HepG2 (cell line): ENCODE measurements at regions not wholly inside any gene's neighbourhood (a gene's known extent, or its start where the extent isn't known, plus 50 kb on each side); places are given as distances from the start of the nearest gene placed in this dataset.

Source experiments
- ATAC-seq: fragments of 200-7000 bp; cut with Tn5 transposase; 3 replicates; pipeline ENCODE4 v1.9.1; 2020; ENCODE audit warnings: mild to moderate bottlenecking, moderate library complexity
- BruUV-seq: library from RNA; stranded (reverse); fragments of 400-500 nt; replicated peaks from 2 replicates; lab custom pipeline; 2021; lab: Mats Ljungman, UMichigan
- CTCF ChIA-PET: fragments of 300-600 bp; formaldehyde crosslinking; extraction: SDS; loops from one replicate; lab custom pipeline; 2021; ENCODE audit warnings: low total read pairs, inconsistent platforms, low intra/inter-chr PET ratio; lab: Yijun Ruan, JAX
- POLR2A ChIA-PET: fragments of 350-600 bp; sonication (Branson Sonifier 250); formaldehyde crosslinking; loops from one replicate; lab custom pipeline; 2020; ENCODE audit warnings: antibody characterized with exemption, inconsistent platforms; lab: Yijun Ruan, JAX
- DNase-seq: peaks from one replicate; pipeline ENCODE4 v3.0.0-alpha.2; 2015; ENCODE audit warnings: low spot score
- FAIRE-seq: peaks from 3 replicates; lab custom pipeline; 2011; peaks lifted over from hg19 to GRCh38; lab: Jason Lieb, UNC
- H2AFZ ChIP-seq: one replicate; pipeline ENCODE4 v1.6.1; 2011; ENCODE audit warnings: low read length, inconsistent platforms
- H3K27ac ChIP-seq: fragments of 300-600 bp; 3 replicates; pipeline ENCODE4 v1.8.0; 2011; ENCODE audit warnings: mixed run types, mild to moderate bottlenecking, mixed read lengths, low read length, inconsistent platforms; ENCODE audit not compliant: insufficient read depth; ENCODE audit errors: extremely low read length
- H3K27me3 ChIP-seq, 2 experiments: fragments of 200-600 bp in 1 of 2; 2 replicates in 1 of 2; 3 replicates in 1 of 2; pipeline versions ENCODE4 v1.6.0 to v1.8.0; 2011; ENCODE audit warnings: low read length in 2 of 2, mild to moderate bottlenecking in 2 of 2, moderate library complexity in 2 of 2, inconsistent platforms in 1 of 2; ENCODE audit not compliant: insufficient read depth in 2 of 2, control insufficient read depth in 1 of 2
- H3K36me3 ChIP-seq, 2 experiments: fragments of 200-600 bp in 1 of 2; replicated peaks in 1 of 2; 2 replicates in 1 of 2; 3 replicates in 1 of 2; pipeline versions ENCODE4 v1.5.1 to v1.8.0; 2011; ENCODE audit warnings: low read length in 2 of 2, inconsistent platforms in 1 of 2; ENCODE audit not compliant: insufficient read depth in 2 of 2, control insufficient read depth in 1 of 2
- H3K4me1 ChIP-seq: 2 replicates; pipeline ENCODE4 v1.5.1; 2012; ENCODE audit warnings: low read length, inconsistent platforms; ENCODE audit not compliant: insufficient read depth
- H3K4me2 ChIP-seq: 2 replicates; pipeline ENCODE4 v1.6.0; 2011; ENCODE audit warnings: low read depth, low read length, inconsistent platforms
- H3K4me3 ChIP-seq, 3 experiments: fragments of 200-600 bp in 1 of 3; sonication (generic), shearing (Covaris generic) in 1 of 3; replicated peaks in 1 of 3; 2 replicates each; pipeline ENCODE4 v1.5.1; 2011 to 2016; ENCODE audit warnings: low read length in 3 of 3, inconsistent platforms in 2 of 3, low read depth in 2 of 3, mild to moderate bottlenecking in 2 of 3, control low read depth in 1 of 3, mixed read lengths in 1 of 3; ENCODE audit not compliant: insufficient read depth in 1 of 3
- H3K79me2 ChIP-seq: one replicate; pipeline ENCODE4 v1.6.1; 2011; ENCODE audit warnings: low read length, inconsistent platforms; ENCODE audit not compliant: insufficient read depth
- H3K9ac ChIP-seq: 2 replicates; pipeline ENCODE4 v1.6.0; 2011; ENCODE audit warnings: mild to moderate bottlenecking, low read depth, low read length, inconsistent platforms; ENCODE audit not compliant: insufficient read depth
- H3K9me3 ChIP-seq: 2 replicates; pipeline ENCODE4 v1.5.1; 2012; ENCODE audit warnings: mild to moderate bottlenecking, low read length
- H4K20me1 ChIP-seq: 2 replicates; pipeline ENCODE4 v1.6.0; 2011; ENCODE audit warnings: inconsistent platforms, mild to moderate bottlenecking, low read length, moderate library complexity; ENCODE audit not compliant: insufficient read depth
- KDM1A ChIP-seq: IDR thresholded peaks from 2 replicates; pipeline ENCODE4 v1.6.1; 2016; ENCODE audit warnings: missing compliant biosample characterization
- KDM3A ChIP-seq: IDR thresholded peaks from 2 replicates; pipeline ENCODE4 v1.6.1; 2018; ENCODE audit warnings: low read depth, missing compliant biosample characterization
- MAZ ChIP-seq, 2 experiments: sonication (generic) in 1 of 2; formaldehyde crosslinking in 1 of 2; IDR thresholded peaks; 2 replicates each; pipeline versions ENCODE4 v1.5.0 to v1.6.1; 2012 to 2020; ENCODE audit warnings: low read depth in 2 of 2, mild to moderate bottlenecking in 2 of 2, borderline replicate concordance in 1 of 2, improper control_type of control experiment in 1 of 2, low read length in 1 of 2, missing genetic modification reagents in 1 of 2, moderate library complexity in 1 of 2
- MED8 ChIP-seq: sonication (generic); formaldehyde crosslinking; IDR thresholded peaks from 2 replicates; pipeline ENCODE4 v1.8.1; 2023; ENCODE audit warnings: mild to moderate bottlenecking, missing genetic modification reagents; ENCODE audit not compliant: insufficient replicate concordance
- NKX3-1 ChIP-seq: sonication (generic); formaldehyde crosslinking; IDR thresholded peaks from 2 replicates; pipeline ENCODE4 v1.5.0; 2020; ENCODE audit warnings: missing genetic modification reagents
- RARG ChIP-seq: sonication (generic); formaldehyde crosslinking; IDR thresholded peaks from 2 replicates; pipeline ENCODE4 v1.4.0; 2020; ENCODE audit warnings: low read depth, mild to moderate bottlenecking, missing genetic modification reagents
- ZBTB3 ChIP-seq: sonication (generic); formaldehyde crosslinking; IDR thresholded peaks from 2 replicates; pipeline ENCODE4 v1.4.0; 2020; ENCODE audit warnings: low read depth, mild to moderate bottlenecking, moderate library complexity, missing genetic modification reagents, borderline replicate concordance
- ZFAT ChIP-seq: sonication (generic); formaldehyde crosslinking; conservative IDR thresholded peaks from 2 replicates; pipeline ENCODE4 v1.8.1; 2023; ENCODE audit warnings: missing genetic modification reagents, inconsistent platforms
- ZNF430 ChIP-seq: sonication (generic); formaldehyde crosslinking; IDR thresholded peaks from 2 replicates; pipeline ENCODE4 v1.9.0; 2021; ENCODE audit warnings: mild to moderate bottlenecking, missing genetic modification reagents
- WGBS: methylation state at CpG from one replicate; pipeline ENCODE4 v1.1.6; 2017; ENCODE audit warnings: low lambda C conversion rate; 5-methylcytosine and 5-hydroxymethylcytosine counted together
- in situ Hi-C: cut with HindIII; loops from 2 replicates; pipeline ENCODE4 v1.10.0; 2017; ENCODE audit warnings: low pct_unique_long_range_greater_than_20kb; ENCODE audit not compliant: extremely low pct_ligation_motif_present
- intact Hi-C: fragments of 100-400 bp; cut with micrococcal nuclease; formaldehyde crosslinking; loops from one replicate; pipeline ENCODE4 v1.10.0; 2022; ENCODE audit not compliant: unreplicated experiment
- TF ChIP-seq, protein P1 (sequence below): IDR thresholded peaks from 2 replicates; pipeline ENCODE4 v1.6.1; 2016; ENCODE audit warnings: low read depth, control low read depth

DNA sequence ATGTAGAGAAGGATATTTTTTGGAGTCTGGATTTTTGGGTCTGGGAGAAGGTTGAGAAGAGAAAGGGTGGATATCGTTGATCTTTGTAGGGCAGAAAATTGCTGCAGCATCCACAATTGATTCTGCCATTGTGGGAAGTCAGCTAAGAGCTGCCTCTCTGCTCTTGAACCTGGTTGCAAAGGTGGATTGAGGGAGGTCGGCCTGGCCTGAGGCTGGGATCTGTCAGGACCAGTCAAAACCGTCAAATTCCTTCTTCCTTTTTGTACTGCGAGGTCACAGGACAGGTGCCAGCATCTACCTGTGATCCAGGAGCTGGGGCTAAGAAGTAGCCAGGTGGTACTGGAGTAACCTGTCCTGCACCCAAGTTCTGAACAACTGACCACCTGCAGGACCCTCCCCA lies 93.7 kb downstream of the SHOX start:
- no peak overlapping the region for H2AFZ ChIP-seq
- TF ChIP-seq MAZ (IDR thresholded peaks at IDR 0.05; ENCODE audit: borderline replicate concordance, low read depth, low read length) (no peak), MAZ (CRISPR knock-in tag; IDR thresholded peaks at IDR 0.05; ENCODE audit: low read depth) (no peak), ZNF430 (CRISPR knock-in tag) (no peak), RARG (no peak), ZFAT (CRISPR knock-in tag) (no peak), ZBTB3 (CRISPR knock-in tag) (no peak), MED8 (CRISPR knock-in tag) (no peak), KDM3A (CRISPR knock-in tag) (no peak), NKX3-1 (no peak), KDM1A (CRISPR knock-in tag) (no peak)
- TF ChIP-seq, protein P1, sequence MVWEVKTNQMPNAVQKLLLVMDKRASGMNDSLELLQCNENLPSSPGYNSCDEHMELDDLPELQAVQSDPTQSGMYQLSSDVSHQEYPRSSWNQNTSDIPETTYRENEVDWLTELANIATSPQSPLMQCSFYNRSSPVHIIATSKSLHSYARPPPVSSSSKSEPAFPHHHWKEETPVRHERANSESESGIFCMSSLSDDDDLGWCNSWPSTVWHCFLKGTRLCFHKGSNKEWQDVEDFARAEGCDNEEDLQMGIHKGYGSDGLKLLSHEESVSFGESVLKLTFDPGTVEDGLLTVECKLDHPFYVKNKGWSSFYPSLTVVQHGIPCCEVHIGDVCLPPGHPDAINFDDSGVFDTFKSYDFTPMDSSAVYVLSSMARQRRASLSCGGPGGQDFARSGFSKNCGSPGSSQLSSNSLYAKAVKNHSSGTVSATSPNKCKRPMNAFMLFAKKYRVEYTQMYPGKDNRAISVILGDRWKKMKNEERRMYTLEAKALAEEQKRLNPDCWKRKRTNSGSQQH (CRISPR knock-in tag), result no peak
- H3K9me3 ChIP-seq, result peaks cover 14% of the 10 kb centered on the region
- H4K20me1 ChIP-seq, result no peaks in the 10 kb centered on the region
- no peaks in the 10 kb centered on the region for H3K27me3 ChIP-seq
- WGBS, result 32% methylated on average over 3 of the region's 4 CpGs
- POLR2A ChIA-PET, result no interaction called here
- no peaks in the 10 kb centered on the region for H3K79me2 ChIP-seq
- H3K9ac ChIP-seq, result no peak overlapping the region
- CTCF ChIA-PET, result no interaction called here
- intact Hi-C loops, result no loop called here
- H3K36me3 ChIP-seq, result no peaks in the 10 kb centered on the region
- no TSS peak for BruUV-seq
- no peak for DNase-seq
- no peak overlapping the region for H3K4me2 ChIP-seq
- ATAC-seq, result no peak
- in situ Hi-C loops, result no loop called here
- no peaks in the 10 kb centered on the region for H3K4me1 ChIP-seq
- H3K4me3 ChIP-seq, result no peak overlapping the region
- H3K27ac ChIP-seq, result no peak overlapping the region
- no peak for FAIRE-seq
